Tibial nerve (tissue), 4 donors: ENCODE measurements at regions not wholly inside any gene's neighbourhood (a gene's known extent, or its start where the extent isn't known, plus 50 kb on each side); places are given as distances from the start of the nearest gene placed in this dataset.

Source experiments
- DNase-seq, 2 donors: peaks; one replicate each; pipeline ENCODE4 v3.0.0-alpha.2; 2019; ENCODE audit warnings: low spot score in 2 of 2
- H3K27ac ChIP-seq, 4 donors: fragments of 200-600 bp; sonication (generic) in 3 of 4; one replicate each; pipeline ENCODE4 v1.5.1; 2017 to 2019; ENCODE audit warnings: mild to moderate bottlenecking in 1 of 4
- H3K27me3 ChIP-seq, 2 donors: fragments of 200-600 bp; sonication (generic) in 1 of 2; one replicate each; pipeline versions ENCODE4 v1.5.1 to v1.6.0; 2017 to 2019
- H3K36me3 ChIP-seq, 3 donors: fragments of 200-600 bp; sonication (generic); one replicate each; pipeline ENCODE4 v1.5.1; 2018 to 2019
- H3K4me1 ChIP-seq, 4 donors: fragments of 200-600 bp; sonication (generic) in 3 of 4; one replicate each; pipeline ENCODE4 v1.5.1; 2017 to 2019
- H3K4me3 ChIP-seq, 4 donors: fragments of 200-600 bp; sonication (generic) in 3 of 4; one replicate each; pipeline ENCODE4 v1.5.1; 2017 to 2019; ENCODE audit warnings: mild to moderate bottlenecking in 1 of 4, moderate library complexity in 1 of 4
- H3K9me3 ChIP-seq, 4 donors: fragments of 200-600 bp; sonication (generic) in 3 of 4; one replicate each; pipeline ENCODE4 v1.5.1; 2017 to 2019
- EP300 ChIP-seq, 2 donors: sonication (generic); formaldehyde crosslinking; IDR thresholded peaks; one replicate each; pipeline ENCODE4 v1.6.1; 2017; ENCODE audit warnings: antibody characterized with exemption in 2 of 2, mild to moderate bottlenecking in 1 of 2
- POLR2A ChIP-seq, 2 donors: fragments of 450-650 bp; IDR thresholded peaks; one replicate each; pipeline ENCODE4 v1.6.1; 2017; ENCODE audit warnings: antibody characterized with exemption in 2 of 2, mild to moderate bottlenecking in 2 of 2, moderate library complexity in 2 of 2
- WGBS, 2 donors: methylation state at CpG; one replicate each; pipeline ENCODE4 v1.1.5; 2018; 5-methylcytosine and 5-hydroxymethylcytosine counted together
- TF ChIP-seq, protein P1 (sequence below), 5 experiments: fragments of 200-600 bp in 3 of 5; fragments of 450-650 bp in 2 of 5; sonication (generic) in 3 of 5; IDR thresholded peaks; one replicate each; pipeline ENCODE4 v1.5.1; 2016 to 2019; ENCODE audit warnings: antibody characterized with exemption in 5 of 5, mild to moderate bottlenecking in 3 of 5, moderate library complexity in 2 of 5

DNA sequence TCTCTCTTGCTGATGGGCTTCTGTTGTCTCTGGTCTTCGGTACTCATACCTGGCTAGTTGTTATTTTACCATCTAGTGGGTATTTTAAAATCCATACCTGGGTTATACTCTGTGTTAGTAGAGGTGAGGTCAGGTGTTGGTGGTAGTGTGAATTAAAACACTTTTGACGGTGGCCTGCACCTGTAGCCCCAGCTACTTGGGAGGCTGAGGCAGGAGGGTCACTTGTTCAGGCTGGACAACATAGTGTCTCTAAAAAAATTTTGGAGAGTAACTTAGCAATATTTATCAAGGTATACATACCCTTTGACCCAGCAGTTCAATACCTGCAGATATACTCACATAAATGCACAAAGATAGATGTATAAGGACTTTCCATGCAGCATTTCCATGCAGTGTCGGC, 55.4 kb downstream of the GSX1 start:
- H3K4me1 ChIP-seq = no peaks in the 10 kb centered on the region
- H3K9me3 ChIP-seq = peaks cover 0 to 23% (median 0%) of the 10 kb centered on the region in 4 donors
- H3K36me3 ChIP-seq = no peaks in the 10 kb centered on the region
- TF ChIP-seq, protein P1, sequence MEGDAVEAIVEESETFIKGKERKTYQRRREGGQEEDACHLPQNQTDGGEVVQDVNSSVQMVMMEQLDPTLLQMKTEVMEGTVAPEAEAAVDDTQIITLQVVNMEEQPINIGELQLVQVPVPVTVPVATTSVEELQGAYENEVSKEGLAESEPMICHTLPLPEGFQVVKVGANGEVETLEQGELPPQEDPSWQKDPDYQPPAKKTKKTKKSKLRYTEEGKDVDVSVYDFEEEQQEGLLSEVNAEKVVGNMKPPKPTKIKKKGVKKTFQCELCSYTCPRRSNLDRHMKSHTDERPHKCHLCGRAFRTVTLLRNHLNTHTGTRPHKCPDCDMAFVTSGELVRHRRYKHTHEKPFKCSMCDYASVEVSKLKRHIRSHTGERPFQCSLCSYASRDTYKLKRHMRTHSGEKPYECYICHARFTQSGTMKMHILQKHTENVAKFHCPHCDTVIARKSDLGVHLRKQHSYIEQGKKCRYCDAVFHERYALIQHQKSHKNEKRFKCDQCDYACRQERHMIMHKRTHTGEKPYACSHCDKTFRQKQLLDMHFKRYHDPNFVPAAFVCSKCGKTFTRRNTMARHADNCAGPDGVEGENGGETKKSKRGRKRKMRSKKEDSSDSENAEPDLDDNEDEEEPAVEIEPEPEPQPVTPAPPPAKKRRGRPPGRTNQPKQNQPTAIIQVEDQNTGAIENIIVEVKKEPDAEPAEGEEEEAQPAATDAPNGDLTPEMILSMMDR (IDR thresholded peaks at IDR 0.05) = no peak
- no peak for TF ChIP-seq POLR2A (IDR thresholded peaks at IDR 0.05)
- TF ChIP-seq EP300 (IDR thresholded peaks at IDR 0.05) = no peak
- DNase-seq = no peak
- no peak overlapping the region for H3K4me3 ChIP-seq
- WGBS, 2 donors = 86 to 90% methylated on average over 3 of the region's 3 CpGs
- no peak overlapping the region for H3K27ac ChIP-seq
- no peaks in the 10 kb centered on the region for H3K27me3 ChIP-seq

- WGBS, 2 donors = 74% methylated on average over 18 of the region's 18 CpGs
- Histone ChIP-seq H3K36me3 (no peaks in the 10 kb centered on the region), H3K27ac (no peak overlapping the region), H3K27me3 (peaks cover 0 to 5% of the 10 kb centered on the region in 2 donors), H3K4me1 (no peaks in the 10 kb centered on the region), H3K9me3 (peaks cover 0 to 10% (median 0%) of the 10 kb centered on the region in 4 donors), H3K4me3 (no peak overlapping the region)
- no peak for TF ChIP-seq EP300 (IDR thresholded peaks at IDR 0.05)
- TF ChIP-seq, protein P1 (IDR thresholded peaks at IDR 0.05) = no peak
- TF ChIP-seq POLR2A (IDR thresholded peaks at IDR 0.05) = no peak
- DNase-seq = no peak
These were observed 59.0 kb downstream of the GSX1 start for GRCh38 chr13:27851096-27851850.

DNA sequence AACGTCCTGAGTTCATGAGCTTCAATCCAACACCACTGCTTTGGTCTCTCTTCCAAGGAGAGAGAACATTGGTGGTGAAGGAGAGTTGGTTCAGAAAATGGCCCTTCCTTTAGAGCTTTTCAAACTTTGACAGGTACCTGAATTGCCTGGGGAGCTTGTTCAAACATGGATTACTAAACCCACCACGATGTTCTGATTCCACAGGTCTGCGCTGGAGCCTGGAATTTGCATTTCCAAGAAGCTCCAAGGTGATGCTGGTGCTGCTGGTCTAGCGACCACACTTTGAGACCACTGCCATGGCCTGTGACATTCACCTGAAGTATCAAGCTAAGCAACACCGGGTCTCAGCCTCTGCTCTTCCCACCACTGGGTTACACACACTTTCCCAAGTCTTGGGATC, 60.2 kb downstream of the GSX1 start:
- WGBS, 2 donors = 66 to 69% methylated on average over 4 of the region's 5 CpGs
- Histone ChIP-seq H3K36me3 (no peaks in the 10 kb centered on the region), H3K9me3 (peaks cover 0 to 10% (median 0%) of the 10 kb centered on the region in 4 donors), H3K27ac (no peak overlapping the region), H3K4me1 (no peaks in the 10 kb centered on the region), H3K4me3 (no peak overlapping the region), H3K27me3 (peaks cover 0 to 5% of the 10 kb centered on the region in 2 donors)
- DNase-seq = no peak
- TF ChIP-seq, protein P1 (IDR thresholded peaks at IDR 0.05) = no peak
- TF ChIP-seq EP300 (IDR thresholded peaks at IDR 0.05) (no peak), POLR2A (IDR thresholded peaks at IDR 0.05) (no peak)

DNA sequence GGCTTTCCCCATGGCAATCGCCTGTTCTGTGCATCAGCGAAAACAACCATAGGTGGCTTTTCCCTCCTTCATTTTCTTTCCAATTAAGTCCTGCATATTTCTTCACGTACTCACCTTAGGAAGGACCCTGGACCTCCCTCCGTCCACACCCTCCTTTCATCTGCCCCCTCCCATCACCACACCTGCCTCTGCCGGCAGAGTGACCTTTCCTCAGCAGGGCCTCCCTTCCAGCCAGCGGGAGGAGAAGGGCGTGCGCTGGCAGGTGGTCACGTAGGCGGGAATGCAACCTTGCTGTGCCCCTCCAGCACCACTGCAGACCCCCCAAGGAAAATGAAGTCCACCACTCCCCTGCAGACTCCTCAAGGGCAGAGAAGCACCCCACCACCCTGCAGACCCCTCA, 61.1 kb downstream of the GSX1 start:
- Histone ChIP-seq H3K9me3 (peaks cover 0 to 10% (median 0%) of the 10 kb centered on the region in 4 donors), H3K27me3 (peaks cover 0 to 5% of the 10 kb centered on the region in 2 donors), H3K4me3 (no peak overlapping the region), H3K4me1 (no peaks in the 10 kb centered on the region), H3K27ac (no peak overlapping the region), H3K36me3 (no peaks in the 10 kb centered on the region)
- WGBS, 2 donors = 51 to 53% methylated on average over 10 of the region's 10 CpGs
- TF ChIP-seq EP300 (IDR thresholded peaks at IDR 0.05) = no peak
- TF ChIP-seq POLR2A (IDR thresholded peaks at IDR 0.05) = no peak
- TF ChIP-seq, protein P1 (IDR thresholded peaks at IDR 0.05) = no peak
- DNase-seq = no peak

DNA sequence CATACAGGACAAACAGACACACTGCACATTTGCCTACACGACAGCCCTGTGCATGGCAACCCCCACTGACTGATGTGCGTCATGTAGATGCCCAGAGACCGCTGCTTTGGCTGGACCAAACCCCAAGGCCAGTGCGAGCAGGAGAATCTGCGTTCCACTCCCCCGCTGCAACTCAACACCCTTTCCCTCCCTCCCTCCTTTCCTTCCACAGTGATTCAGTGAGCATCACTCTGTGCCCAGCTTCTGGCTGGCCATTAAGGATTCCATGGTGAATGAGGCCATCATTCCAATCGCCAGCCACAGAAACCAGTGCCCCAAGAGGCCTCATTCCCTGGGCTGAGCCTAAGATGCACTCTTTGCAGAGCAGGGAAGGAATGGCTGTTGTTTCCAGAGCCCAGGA, 61.6 kb downstream of the GSX1 start:
- no peaks in the 10 kb centered on the region for H3K36me3 ChIP-seq
- TF ChIP-seq, protein P1 (IDR thresholded peaks at IDR 0.05) = no peak
- TF ChIP-seq EP300 (IDR thresholded peaks at IDR 0.05) = no peak
- TF ChIP-seq POLR2A (IDR thresholded peaks at IDR 0.05) = no peak
- H3K9me3 ChIP-seq = peaks cover 0 to 5% (median 0%) of the 10 kb centered on the region in 4 donors
- no peaks in the 10 kb centered on the region for H3K4me1 ChIP-seq
- H3K27me3 ChIP-seq = peaks cover 0 to 10% of the 10 kb centered on the region in 2 donors
- H3K27ac ChIP-seq = no peak overlapping the region
- DNase-seq = no peak
- WGBS, 2 donors = 44 to 63% methylated on average over 7 of the region's 7 CpGs
- no peak overlapping the region for H3K4me3 ChIP-seq
